ENCODE measurements at regions not wholly inside any gene's neighbourhood (a gene's known extent, or its start where the extent isn't known, plus 50 kb on each side); places are given as distances from the start of the nearest gene placed in this dataset.

DNA sequence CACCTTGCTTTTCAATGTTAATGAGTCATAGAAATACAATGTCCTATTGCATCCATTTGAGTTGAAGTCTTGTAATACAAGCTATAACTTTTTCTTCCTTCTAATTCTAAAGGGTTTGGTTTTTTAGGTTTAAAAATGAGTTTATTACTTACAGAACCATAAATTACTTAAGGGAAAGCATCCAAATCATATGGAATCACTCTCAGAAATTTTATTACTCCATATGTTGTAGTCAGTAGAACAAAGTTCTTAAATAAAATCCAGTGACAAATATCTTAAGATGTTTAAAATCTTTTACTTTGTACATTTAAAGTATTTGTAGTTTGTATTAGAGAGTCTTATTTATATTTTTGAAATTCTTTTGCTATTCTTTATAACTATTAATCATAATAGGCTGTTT, 253.2 kb downstream of the IPO8 start:
- Histone ChIP-seq H2AFZ (ENCODE audit: low read depth, low read length) (no peak overlapping the region), H3K36me3 (ENCODE audit: insufficient read depth, low read length) (no peaks in the 10 kb centered on the region), H3K27me3 (ENCODE audit: insufficient read depth, low read length) (no peaks in the 10 kb centered on the region), H3K4me3 (ENCODE audit: low read length) (no peak overlapping the region), H3K4me1 (ENCODE audit: insufficient read depth, low read length) (no peaks in the 10 kb centered on the region), H3K9me3 (ENCODE audit: low read length) (no peaks in the 10 kb centered on the region)

GRCh38 chr12:30440826-30441602, 254.7 kb downstream of the IPO8 start:
- Histone ChIP-seq H3K4me1 (ENCODE audit: insufficient read depth, low read length) (no peaks in the 10 kb centered on the region), H3K27me3 (ENCODE audit: insufficient read depth, low read length) (no peaks in the 10 kb centered on the region), H3K9me3 (ENCODE audit: low read length) (no peaks in the 10 kb centered on the region), H3K36me3 (ENCODE audit: insufficient read depth, low read length) (no peaks in the 10 kb centered on the region), H3K4me3 (ENCODE audit: low read length) (no peak overlapping the region), H2AFZ (ENCODE audit: low read depth, low read length) (no peak overlapping the region)

DNA sequence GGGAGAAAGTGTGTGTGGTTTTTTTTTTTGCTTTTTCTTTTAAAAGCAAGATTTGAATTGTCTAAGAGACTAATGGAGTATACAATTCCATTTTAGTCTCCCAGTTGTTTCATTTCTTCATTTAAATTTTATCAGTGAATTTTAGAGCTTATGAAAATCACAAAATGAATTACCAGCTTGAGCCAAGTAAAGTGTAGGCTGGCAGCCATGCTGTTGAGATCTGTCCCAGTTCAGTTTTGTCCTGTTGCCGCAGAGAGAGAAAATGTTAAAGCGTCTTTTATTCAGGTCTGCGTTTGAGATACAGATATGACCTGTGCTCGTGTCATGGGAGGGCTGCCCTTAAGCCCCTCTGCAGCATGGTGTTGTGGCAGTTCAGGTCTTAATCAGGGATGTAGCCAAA, 256.5 kb downstream of the IPO8 start:
- Histone ChIP-seq H3K36me3 (ENCODE audit: insufficient read depth, low read length) (no peaks in the 10 kb centered on the region), H3K4me3 (ENCODE audit: low read length) (no peak overlapping the region), H3K9me3 (ENCODE audit: low read length) (no peaks in the 10 kb centered on the region), H2AFZ (ENCODE audit: low read depth, low read length) (no peak overlapping the region), H3K4me1 (ENCODE audit: insufficient read depth, low read length) (no peaks in the 10 kb centered on the region), H3K27me3 (ENCODE audit: insufficient read depth, low read length) (no peaks in the 10 kb centered on the region)

- no peaks in the 10 kb centered on the region for H3K27me3 ChIP-seq (ENCODE audit: insufficient read depth, low read length)
- no peaks in the 10 kb centered on the region for H3K9me3 ChIP-seq (ENCODE audit: low read length)
- no peaks in the 10 kb centered on the region for H3K4me1 ChIP-seq (ENCODE audit: insufficient read depth, low read length)
- no peaks in the 10 kb centered on the region for H3K36me3 ChIP-seq (ENCODE audit: insufficient read depth, low read length)
- no peak overlapping the region for H3K4me3 ChIP-seq (ENCODE audit: low read length)
- no peak overlapping the region for H2AFZ ChIP-seq (ENCODE audit: low read depth, low read length)
These were observed 257.0 kb downstream of the IPO8 start for GRCh38 chr12:30438601-30439041.

DNA sequence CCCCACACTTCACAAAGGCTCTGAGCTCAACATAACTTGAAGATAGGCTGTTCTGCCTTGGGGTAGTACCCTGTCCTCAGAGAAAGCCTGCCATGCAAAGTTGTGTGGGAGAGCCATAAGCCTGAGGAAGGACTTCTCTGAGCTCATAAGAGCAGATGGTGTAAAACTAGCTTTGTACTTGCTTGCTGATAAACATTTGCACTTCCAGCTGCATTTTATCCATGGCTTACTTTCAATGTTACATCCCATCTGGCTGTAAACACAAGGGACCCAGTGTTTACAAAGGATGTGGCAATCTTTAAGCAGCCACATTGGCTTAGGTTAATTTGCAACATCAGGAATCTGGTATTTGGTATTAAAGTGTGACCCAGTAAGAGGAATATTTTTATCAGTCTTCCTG, 258.1 kb downstream of the IPO8 start:
- Histone ChIP-seq H3K4me3 (ENCODE audit: low read length) (no peak overlapping the region), H3K4me1 (ENCODE audit: insufficient read depth, low read length) (no peaks in the 10 kb centered on the region), H3K27me3 (ENCODE audit: insufficient read depth, low read length) (no peaks in the 10 kb centered on the region), H3K9me3 (ENCODE audit: low read length) (no peaks in the 10 kb centered on the region), H2AFZ (ENCODE audit: low read depth, low read length) (no peak overlapping the region), H3K36me3 (ENCODE audit: insufficient read depth, low read length) (no peaks in the 10 kb centered on the region)

DNA sequence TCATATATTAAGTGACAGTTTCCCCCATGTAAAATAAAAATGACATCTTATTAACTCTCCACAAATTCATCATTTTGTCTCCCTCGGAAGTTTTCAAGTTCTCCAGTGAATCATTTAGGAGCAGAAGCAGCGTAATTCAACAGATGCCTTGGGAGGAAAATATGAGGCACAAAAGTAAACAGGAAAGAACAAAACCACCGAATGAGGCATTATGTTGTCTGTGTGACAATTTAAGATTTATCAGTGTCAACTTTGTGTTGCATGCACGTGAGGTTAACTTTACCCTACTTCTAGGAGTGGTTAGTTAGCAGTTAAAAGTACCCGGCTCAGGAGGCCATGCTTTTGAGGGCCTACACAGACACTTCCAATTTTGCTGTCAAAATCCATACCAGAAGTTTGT, 258.6 kb downstream of the IPO8 start:
- H3K27me3 ChIP-seq (ENCODE audit: insufficient read depth, low read length), result no peaks in the 10 kb centered on the region
- no peaks in the 10 kb centered on the region for H3K36me3 ChIP-seq (ENCODE audit: insufficient read depth, low read length)
- H3K4me3 ChIP-seq (ENCODE audit: low read length), result no peak overlapping the region
- no peaks in the 10 kb centered on the region for H3K9me3 ChIP-seq (ENCODE audit: low read length)
- no peak overlapping the region for H2AFZ ChIP-seq (ENCODE audit: low read depth, low read length)
- H3K4me1 ChIP-seq (ENCODE audit: insufficient read depth, low read length), result no peaks in the 10 kb centered on the region

DNA sequence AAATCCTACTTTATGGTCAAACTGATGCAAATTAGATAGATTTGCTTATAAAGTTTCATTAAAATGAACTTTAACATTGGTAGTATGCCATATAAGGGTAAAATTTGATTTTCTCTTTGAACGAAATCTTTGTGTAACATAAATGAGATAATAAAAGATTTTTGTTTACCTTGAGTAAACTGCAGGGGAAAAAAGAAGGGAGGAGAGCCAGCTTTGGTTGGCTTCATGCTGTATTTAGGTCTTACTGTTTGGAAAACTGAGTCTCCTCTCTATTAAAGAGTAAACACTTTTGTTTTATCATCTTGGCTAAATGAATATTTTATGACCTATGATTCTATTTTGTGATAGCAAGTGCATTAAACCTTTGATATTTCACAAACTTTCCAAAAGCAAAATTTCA, 267.6 kb downstream of the IPO8 start:
- Histone ChIP-seq H3K36me3 (ENCODE audit: insufficient read depth, low read length) (no peaks in the 10 kb centered on the region), H3K4me3 (ENCODE audit: low read length) (no peak overlapping the region), H3K9me3 (ENCODE audit: low read length) (no peaks in the 10 kb centered on the region), H2AFZ (ENCODE audit: low read depth, low read length) (no peak overlapping the region), H3K4me1 (ENCODE audit: insufficient read depth, low read length) (no peaks in the 10 kb centered on the region), H3K27me3 (ENCODE audit: insufficient read depth, low read length) (no peaks in the 10 kb centered on the region)

DNA sequence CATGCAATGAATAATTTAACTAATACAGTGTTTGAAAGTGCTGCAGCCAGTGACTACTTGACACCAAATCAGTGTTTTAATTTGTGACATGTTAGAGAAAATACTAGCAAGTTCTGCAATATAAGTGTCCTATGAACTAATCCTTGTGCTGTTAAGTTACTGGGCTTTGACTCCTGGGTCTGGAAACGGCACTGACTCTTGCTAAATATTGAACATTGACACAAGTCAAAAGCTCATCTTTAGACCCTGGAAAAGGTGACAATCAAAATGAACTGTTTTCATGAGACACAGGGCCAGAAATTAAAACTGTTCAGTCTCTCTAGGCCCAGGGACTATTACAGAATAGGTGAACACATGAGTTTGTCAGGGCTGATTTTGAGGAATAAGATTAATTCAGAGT, 268.1 kb downstream of the IPO8 start:
- no peak overlapping the region for H2AFZ ChIP-seq (ENCODE audit: low read depth, low read length)
- no peak overlapping the region for H3K4me3 ChIP-seq (ENCODE audit: low read length)
- no peaks in the 10 kb centered on the region for H3K9me3 ChIP-seq (ENCODE audit: low read length)
- no peaks in the 10 kb centered on the region for H3K4me1 ChIP-seq (ENCODE audit: insufficient read depth, low read length)
- H3K36me3 ChIP-seq (ENCODE audit: insufficient read depth, low read length), result no peaks in the 10 kb centered on the region
- no peaks in the 10 kb centered on the region for H3K27me3 ChIP-seq (ENCODE audit: insufficient read depth, low read length)

DNA sequence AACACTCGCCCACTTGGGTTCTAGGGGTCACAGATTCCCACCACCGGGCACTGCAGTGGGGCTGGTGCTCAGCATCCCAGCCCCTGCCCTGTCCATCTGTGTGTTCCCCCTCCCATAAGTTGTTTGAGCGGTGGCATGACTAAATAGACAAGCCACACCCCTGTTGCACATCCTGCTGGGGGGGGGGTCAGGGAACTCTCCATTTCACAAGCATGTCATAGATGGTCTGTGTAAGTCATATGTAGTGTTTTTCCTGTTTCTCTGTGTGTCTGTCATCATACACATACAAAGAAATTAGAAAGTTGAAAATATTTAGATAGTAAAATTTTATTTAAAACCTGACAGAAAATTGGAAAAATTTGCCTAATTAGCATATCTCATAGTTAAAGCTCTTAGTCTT, 270.2 kb downstream of the IPO8 start:
- Histone ChIP-seq H3K27me3 (ENCODE audit: insufficient read depth, low read length) (no peaks in the 10 kb centered on the region), H3K4me1 (ENCODE audit: insufficient read depth, low read length) (no peaks in the 10 kb centered on the region), H3K36me3 (ENCODE audit: insufficient read depth, low read length) (no peaks in the 10 kb centered on the region), H3K9me3 (ENCODE audit: low read length) (no peaks in the 10 kb centered on the region), H3K4me3 (ENCODE audit: low read length) (no peak overlapping the region), H2AFZ (ENCODE audit: low read depth, low read length) (no peak overlapping the region)

GRCh38 chr12:30423330-30423729, 272.3 kb downstream of the IPO8 start:
- Histone ChIP-seq H2AFZ (ENCODE audit: low read depth, low read length) (no peak overlapping the region), H3K36me3 (ENCODE audit: insufficient read depth, low read length) (no peaks in the 10 kb centered on the region), H3K4me1 (ENCODE audit: insufficient read depth, low read length) (no peaks in the 10 kb centered on the region), H3K4me3 (ENCODE audit: low read length) (no peak overlapping the region), H3K9me3 (ENCODE audit: low read length) (no peaks in the 10 kb centered on the region), H3K27me3 (ENCODE audit: insufficient read depth, low read length) (no peaks in the 10 kb centered on the region)

DNA sequence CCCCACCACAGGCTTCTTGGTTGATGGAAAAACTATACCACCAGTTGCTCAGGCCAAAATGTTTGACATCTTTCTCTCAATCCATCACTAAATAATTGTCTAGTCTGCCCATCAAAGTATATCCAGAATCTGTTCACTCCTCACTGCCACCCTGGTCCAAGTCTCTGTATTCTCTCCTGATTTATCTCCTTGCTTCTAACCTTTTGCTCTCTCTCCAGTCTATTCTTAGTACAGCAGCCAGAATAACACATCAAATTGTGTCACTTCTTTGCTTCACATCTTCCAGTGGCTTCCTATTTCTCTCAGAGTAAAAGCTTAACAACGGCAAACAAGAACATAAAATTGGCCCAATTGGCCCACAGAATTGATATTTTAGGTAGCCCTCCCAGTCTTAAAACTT, 272.8 kb downstream of the IPO8 start:
- H3K4me1 ChIP-seq (ENCODE audit: insufficient read depth, low read length), result no peaks in the 10 kb centered on the region
- H3K27me3 ChIP-seq (ENCODE audit: insufficient read depth, low read length), result no peaks in the 10 kb centered on the region
- H3K36me3 ChIP-seq (ENCODE audit: insufficient read depth, low read length), result no peaks in the 10 kb centered on the region
- no peak overlapping the region for H2AFZ ChIP-seq (ENCODE audit: low read depth, low read length)
- H3K9me3 ChIP-seq (ENCODE audit: low read length), result no peaks in the 10 kb centered on the region
- no peak overlapping the region for H3K4me3 ChIP-seq (ENCODE audit: low read length)

DNA sequence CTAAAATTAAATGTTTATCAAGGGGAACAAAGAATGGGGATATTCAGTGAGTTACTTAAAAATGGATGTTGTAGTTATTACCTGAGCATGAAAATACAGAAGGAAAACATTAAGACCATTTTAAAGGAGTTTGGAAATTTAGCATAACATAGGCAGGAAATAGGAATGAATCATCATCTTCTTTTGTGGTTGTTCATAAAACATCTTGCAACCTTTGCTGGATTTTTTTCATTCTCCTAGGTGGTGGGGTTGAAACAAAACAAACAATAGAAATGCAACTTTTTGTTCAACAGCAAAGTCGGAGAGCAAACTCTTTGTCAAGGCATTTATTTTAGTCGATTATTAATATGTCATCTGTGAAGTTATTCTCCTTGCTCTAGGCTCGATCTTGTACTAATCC, 275.1 kb downstream of the IPO8 start:
- Histone ChIP-seq H3K27me3 (ENCODE audit: insufficient read depth, low read length) (no peaks in the 10 kb centered on the region), H2AFZ (ENCODE audit: low read depth, low read length) (no peak overlapping the region), H3K9me3 (ENCODE audit: low read length) (no peaks in the 10 kb centered on the region), H3K4me3 (ENCODE audit: low read length) (no peak overlapping the region), H3K4me1 (ENCODE audit: insufficient read depth, low read length) (no peaks in the 10 kb centered on the region), H3K36me3 (ENCODE audit: insufficient read depth, low read length) (no peaks in the 10 kb centered on the region)

DNA sequence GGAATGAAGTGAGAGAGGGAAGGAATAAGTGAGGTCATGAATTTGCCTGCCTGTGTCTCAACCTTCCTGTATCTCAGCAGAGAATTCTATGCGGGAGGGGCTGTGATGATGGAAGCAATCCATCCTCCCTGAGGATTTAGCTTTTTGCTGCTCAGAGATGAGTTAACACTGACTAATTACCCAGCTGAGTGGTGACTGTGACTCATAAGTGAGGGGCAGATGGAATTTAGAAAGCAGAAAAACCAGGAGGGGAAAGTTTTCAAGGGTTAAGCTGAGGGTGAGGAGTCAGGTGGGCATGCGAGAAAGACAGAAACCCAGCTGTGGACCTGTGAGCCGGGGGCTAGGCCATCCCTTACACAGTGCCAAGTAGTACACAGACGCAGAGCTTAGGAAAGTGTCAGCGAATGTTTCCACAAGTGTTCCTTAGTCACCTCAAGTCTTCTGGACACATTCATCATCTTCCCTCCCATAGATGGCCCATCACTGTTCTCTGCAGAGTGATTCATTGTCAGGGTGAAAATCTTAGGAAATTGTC, 277.9 kb downstream of the IPO8 start:
- Histone ChIP-seq H3K9me3 (ENCODE audit: low read length) (no peaks in the 10 kb centered on the region), H3K4me3 (ENCODE audit: low read length) (no peak overlapping the region)

GRCh38 chr12:30416631-30417030, 279.0 kb downstream of the IPO8 start:
- no peaks in the 10 kb centered on the region for H3K9me3 ChIP-seq (ENCODE audit: low read length)
- H2AFZ ChIP-seq (ENCODE audit: low read depth, low read length), result no peak overlapping the region
- no peaks in the 10 kb centered on the region for H3K36me3 ChIP-seq (ENCODE audit: insufficient read depth, low read length)
- H3K4me1 ChIP-seq (ENCODE audit: insufficient read depth, low read length), result no peaks in the 10 kb centered on the region
- no peak overlapping the region for H3K4me3 ChIP-seq (ENCODE audit: low read length)
- H3K27me3 ChIP-seq (ENCODE audit: insufficient read depth, low read length), result no peaks in the 10 kb centered on the region

More for the DNA sequence above, 277.9 kb downstream of the IPO8 start:
- no peak overlapping the region for H2AFZ ChIP-seq (ENCODE audit: low read depth, low read length)
- no peaks in the 10 kb centered on the region for H3K4me1 ChIP-seq (ENCODE audit: insufficient read depth, low read length)
- no peaks in the 10 kb centered on the region for H3K36me3 ChIP-seq (ENCODE audit: insufficient read depth, low read length)
- no peaks in the 10 kb centered on the region for H3K27me3 ChIP-seq (ENCODE audit: insufficient read depth, low read length)
